ENCODE measurements at regions not wholly inside any gene's neighbourhood (a gene's known extent, or its start where the extent isn't known, plus 50 kb on each side); places are given as distances from the start of the nearest gene placed in this dataset.

DNA sequence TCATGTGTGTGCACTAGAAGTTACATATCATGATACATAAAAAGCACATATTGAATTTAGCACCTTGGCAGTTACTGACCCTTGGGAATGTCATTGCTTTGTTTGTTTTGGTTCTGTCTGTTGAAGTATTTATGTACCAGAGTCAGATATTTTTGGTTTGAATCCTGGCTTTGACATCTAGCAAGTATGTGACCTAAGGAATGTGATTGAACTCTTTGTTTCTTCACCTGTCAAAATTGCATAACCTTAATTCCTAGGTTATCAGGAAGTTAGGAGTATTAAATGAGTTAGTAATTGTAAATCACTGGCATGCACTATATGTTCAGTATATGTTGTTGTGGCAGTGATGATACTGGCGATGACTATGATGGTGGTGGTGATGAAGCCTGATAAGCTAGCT lies 1003.5 kb upstream of the NRXN1 start:
- no peak for TF ChIP-seq EZH2 (IDR thresholded peaks at IDR 0.05; ENCODE audit: low read depth)
- TF ChIP-seq, protein P1, sequence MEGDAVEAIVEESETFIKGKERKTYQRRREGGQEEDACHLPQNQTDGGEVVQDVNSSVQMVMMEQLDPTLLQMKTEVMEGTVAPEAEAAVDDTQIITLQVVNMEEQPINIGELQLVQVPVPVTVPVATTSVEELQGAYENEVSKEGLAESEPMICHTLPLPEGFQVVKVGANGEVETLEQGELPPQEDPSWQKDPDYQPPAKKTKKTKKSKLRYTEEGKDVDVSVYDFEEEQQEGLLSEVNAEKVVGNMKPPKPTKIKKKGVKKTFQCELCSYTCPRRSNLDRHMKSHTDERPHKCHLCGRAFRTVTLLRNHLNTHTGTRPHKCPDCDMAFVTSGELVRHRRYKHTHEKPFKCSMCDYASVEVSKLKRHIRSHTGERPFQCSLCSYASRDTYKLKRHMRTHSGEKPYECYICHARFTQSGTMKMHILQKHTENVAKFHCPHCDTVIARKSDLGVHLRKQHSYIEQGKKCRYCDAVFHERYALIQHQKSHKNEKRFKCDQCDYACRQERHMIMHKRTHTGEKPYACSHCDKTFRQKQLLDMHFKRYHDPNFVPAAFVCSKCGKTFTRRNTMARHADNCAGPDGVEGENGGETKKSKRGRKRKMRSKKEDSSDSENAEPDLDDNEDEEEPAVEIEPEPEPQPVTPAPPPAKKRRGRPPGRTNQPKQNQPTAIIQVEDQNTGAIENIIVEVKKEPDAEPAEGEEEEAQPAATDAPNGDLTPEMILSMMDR (conservative IDR thresholded peaks at IDR 0.05): no peak

All from PC-9 (cell line).